Tibial nerve (tissue), 4 donors: ENCODE measurements at regions not wholly inside any gene's neighbourhood (a gene's known extent, or its start where the extent isn't known, plus 50 kb on each side); places are given as distances from the start of the nearest gene placed in this dataset.

ENCODE experiments used
- CTCF ChIP-seq, 5 experiments: fragments of 200-600 bp in 3 of 5; fragments of 450-650 bp in 2 of 5; sonication (generic) in 3 of 5; IDR thresholded peaks; one replicate each; pipeline ENCODE4 v1.5.1; 2016 to 2019; ENCODE audit warnings: antibody characterized with exemption in 5 of 5, mild to moderate bottlenecking in 3 of 5, moderate library complexity in 2 of 5
- EP300 ChIP-seq, 2 donors: sonication (generic); formaldehyde crosslinking; IDR thresholded peaks; one replicate each; pipeline ENCODE4 v1.6.1; 2017; ENCODE audit warnings: antibody characterized with exemption in 2 of 2, mild to moderate bottlenecking in 1 of 2
- POLR2A ChIP-seq, 2 donors: fragments of 450-650 bp; IDR thresholded peaks; one replicate each; pipeline ENCODE4 v1.6.1; 2017; ENCODE audit warnings: antibody characterized with exemption in 2 of 2, mild to moderate bottlenecking in 2 of 2, moderate library complexity in 2 of 2

- no peak for TF ChIP-seq POLR2A (IDR thresholded peaks at IDR 0.05)
- no peak for TF ChIP-seq CTCF (IDR thresholded peaks at IDR 0.05)
- TF ChIP-seq EP300 (IDR thresholded peaks at IDR 0.05), result no peak
Observed at GRCh38 chr18:72973841-72974240, 106.1 kb upstream of the NETO1 start.
